Neural cell (in vitro differentiated cells): ENCODE measurements at regions not wholly inside any gene's neighbourhood (a gene's known extent, or its start where the extent isn't known, plus 50 kb on each side); places are given as distances from the start of the nearest gene placed in this dataset.

Experiments
- H2AFZ ChIP-seq: fragments of 200-600, 300-800 bp; sonication (generic), shearing (Covaris generic); 2 replicates; pipeline ENCODE4 v1.6.0; 2014; ENCODE audit warnings: low read depth, mild to moderate bottlenecking, antibody characterized with exemption, low read length, moderate library complexity
- H3F3A ChIP-seq: fragments of 200-600 bp; shearing (Covaris generic); 2 replicates; pipeline ENCODE4 v1.6.1; 2016; ENCODE audit warnings: mild to moderate bottlenecking, moderate library complexity, mixed read lengths, antibody characterized with exemption, low read length; ENCODE audit not compliant: insufficient read depth, poor library complexity, severe bottlenecking
- H3K27ac ChIP-seq: fragments of 200-600, 300-800 bp; sonication (generic), shearing (Covaris generic); 2 replicates; pipeline ENCODE4 v1.5.1; 2014; ENCODE audit warnings: mild to moderate bottlenecking, low read length, moderate library complexity
- H3K27me3 ChIP-seq: fragments of 300-800, 200-600 bp; sonication (generic), shearing (Covaris generic); 2 replicates; pipeline ENCODE4 v1.6.0; 2014; ENCODE audit warnings: mild to moderate bottlenecking, low read depth, low read length, moderate library complexity; ENCODE audit not compliant: insufficient read depth
- H3K36me3 ChIP-seq: fragments of 300-800, 200-600 bp; sonication (generic), shearing (Covaris generic); 2 replicates; pipeline ENCODE4 v1.5.1; 2014; ENCODE audit warnings: mild to moderate bottlenecking, antibody characterized with exemption, low read length, moderate library complexity; ENCODE audit not compliant: insufficient read depth
- H3K4me2 ChIP-seq: fragments of 300-800, 200-600 bp; sonication (generic), shearing (Covaris generic); 2 replicates; pipeline ENCODE4 v1.6.0; 2014; ENCODE audit warnings: mild to moderate bottlenecking, low read length
- H3K4me3 ChIP-seq: fragments of 300-800, 200-600 bp; sonication (generic), shearing (Covaris generic); 2 replicates; pipeline ENCODE4 v1.5.1; 2014; ENCODE audit warnings: mild to moderate bottlenecking, low read length, moderate library complexity
- H3K79me2 ChIP-seq: fragments of 200-600 bp; shearing (Covaris generic); replicated peaks from 2 replicates; pipeline ENCODE4 v1.6.0; 2014; ENCODE audit warnings: mild to moderate bottlenecking, low read length, moderate library complexity; ENCODE audit not compliant: insufficient read depth
- H3K9ac ChIP-seq: fragments of 300-800, 200-600 bp; sonication (generic), shearing (Covaris generic); 2 replicates; pipeline ENCODE4 v1.6.1; 2016; ENCODE audit warnings: mild to moderate bottlenecking, low read length, mixed read lengths
- H3K9me2 ChIP-seq: fragments of 200-600 bp; shearing (Covaris generic); 2 replicates; pipeline ENCODE4 v1.6.1; 2016; ENCODE audit warnings: mild to moderate bottlenecking, low read length, mixed read lengths; ENCODE audit not compliant: insufficient read depth
- H3K9me3 ChIP-seq: fragments of 200-600, 300-800 bp; sonication (generic), shearing (Covaris generic); 2 replicates; pipeline ENCODE4 v1.6.1; 2016; ENCODE audit warnings: mild to moderate bottlenecking, mixed run types, low read length, moderate library complexity, mixed read lengths
- H4K20me1 ChIP-seq: fragments of 200-600 bp; shearing (Covaris generic); 2 replicates; pipeline ENCODE4 v1.6.1; 2016; ENCODE audit warnings: mild to moderate bottlenecking, mixed run types; ENCODE audit not compliant: insufficient read depth
- EP300 ChIP-seq: fragments of 450-650 bp; conservative IDR thresholded peaks from 2 replicates; pipeline ENCODE4 v1.6.1; 2014; ENCODE audit warnings: antibody characterized with exemption, mild to moderate bottlenecking, moderate library complexity; ENCODE audit not compliant: poor library complexity, severe bottlenecking
- EZH2 ChIP-seq: fragments of 200-600, 300-800 bp; shearing (Covaris generic), sonication (generic); IDR thresholded peaks from 2 replicates; pipeline ENCODE4 v1.6.1; 2014; ENCODE audit warnings: antibody characterized with exemption, low read length, borderline replicate concordance, mild to moderate bottlenecking; ENCODE audit not compliant: insufficient read depth, poor library complexity, severe bottlenecking
- MXI1 ChIP-seq: fragments of 450-650 bp; conservative IDR thresholded peaks from 2 replicates; pipeline ENCODE4 v1.6.1; 2014; ENCODE audit warnings: antibody characterized with exemption, mild to moderate bottlenecking; ENCODE audit not compliant: poor library complexity, severe bottlenecking
- POLR2AphosphoS5 ChIP-seq: IDR thresholded peaks from 2 replicates; pipeline ENCODE4 v1.6.1; 2012
- RAD21 ChIP-seq: fragments of 450-650 bp; conservative IDR thresholded peaks from 2 replicates; pipeline ENCODE4 v1.6.1; 2014; ENCODE audit warnings: antibody characterized with exemption, mild to moderate bottlenecking, moderate library complexity
- REST ChIP-seq: IDR thresholded peaks from 2 replicates; pipeline ENCODE4 v1.6.1; 2012; ENCODE audit warnings: borderline replicate concordance
- SMC3 ChIP-seq: fragments of 450-650 bp; conservative IDR thresholded peaks from 2 replicates; pipeline ENCODE4 v1.6.1; 2014; ENCODE audit warnings: antibody characterized with exemption, mild to moderate bottlenecking, moderate library complexity; ENCODE audit not compliant: poor library complexity
- TAF1 ChIP-seq: IDR thresholded peaks from 2 replicates; pipeline ENCODE4 v1.6.1; 2012; ENCODE audit warnings: low read depth
- TF ChIP-seq, protein P1 (sequence below): fragments of 450-650 bp; IDR thresholded peaks from 2 replicates; pipeline ENCODE4 v1.5.1; 2014; ENCODE audit warnings: antibody characterized with exemption, mild to moderate bottlenecking, moderate library complexity; ENCODE audit not compliant: poor library complexity, severe bottlenecking

- no peaks in the 10 kb centered on the region for H3K79me2 ChIP-seq
- H3K9me2 ChIP-seq = no peaks in the 10 kb centered on the region
- H3K27me3 ChIP-seq = no peaks in the 10 kb centered on the region
- no peaks in the 10 kb centered on the region for H4K20me1 ChIP-seq
- H3K4me3 ChIP-seq = no peak overlapping the region
- no peaks in the 10 kb centered on the region for H3K9me3 ChIP-seq
- H3F3A ChIP-seq = no peaks in the 10 kb centered on the region
- H3K9ac ChIP-seq = no peak overlapping the region
- no peak for TF ChIP-seq TAF1
- H2AFZ ChIP-seq = no peak overlapping the region
- no peak overlapping the region for H3K4me2 ChIP-seq
- H3K27ac ChIP-seq = no peak overlapping the region
- H3K36me3 ChIP-seq = no peaks in the 10 kb centered on the region
Observed at GRCh38 chr4:141458501-141458900, 177.9 kb upstream of the IL15 start.

GRCh38 chr4:141459020-141459419 lies 177.4 kb upstream of the IL15 start:
- Histone ChIP-seq H4K20me1 (no peaks in the 10 kb centered on the region), H3K79me2 (no peaks in the 10 kb centered on the region), H3K9me3 (no peaks in the 10 kb centered on the region), H2AFZ (no peak overlapping the region), H3K36me3 (no peaks in the 10 kb centered on the region), H3K4me2 (no peak overlapping the region), H3K27me3 (no peaks in the 10 kb centered on the region), H3F3A (no peaks in the 10 kb centered on the region), H3K27ac (no peak overlapping the region), H3K9ac (no peak overlapping the region), H3K9me2 (no peaks in the 10 kb centered on the region), H3K4me3 (no peak overlapping the region)
- TF ChIP-seq, protein P1, sequence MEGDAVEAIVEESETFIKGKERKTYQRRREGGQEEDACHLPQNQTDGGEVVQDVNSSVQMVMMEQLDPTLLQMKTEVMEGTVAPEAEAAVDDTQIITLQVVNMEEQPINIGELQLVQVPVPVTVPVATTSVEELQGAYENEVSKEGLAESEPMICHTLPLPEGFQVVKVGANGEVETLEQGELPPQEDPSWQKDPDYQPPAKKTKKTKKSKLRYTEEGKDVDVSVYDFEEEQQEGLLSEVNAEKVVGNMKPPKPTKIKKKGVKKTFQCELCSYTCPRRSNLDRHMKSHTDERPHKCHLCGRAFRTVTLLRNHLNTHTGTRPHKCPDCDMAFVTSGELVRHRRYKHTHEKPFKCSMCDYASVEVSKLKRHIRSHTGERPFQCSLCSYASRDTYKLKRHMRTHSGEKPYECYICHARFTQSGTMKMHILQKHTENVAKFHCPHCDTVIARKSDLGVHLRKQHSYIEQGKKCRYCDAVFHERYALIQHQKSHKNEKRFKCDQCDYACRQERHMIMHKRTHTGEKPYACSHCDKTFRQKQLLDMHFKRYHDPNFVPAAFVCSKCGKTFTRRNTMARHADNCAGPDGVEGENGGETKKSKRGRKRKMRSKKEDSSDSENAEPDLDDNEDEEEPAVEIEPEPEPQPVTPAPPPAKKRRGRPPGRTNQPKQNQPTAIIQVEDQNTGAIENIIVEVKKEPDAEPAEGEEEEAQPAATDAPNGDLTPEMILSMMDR = no peak
- TF ChIP-seq POLR2AphosphoS5 = no peak
- TF ChIP-seq EZH2 = no peak
- TF ChIP-seq RAD21 = no peak
- no peak for TF ChIP-seq REST
- no peak for TF ChIP-seq EP300
- no peak for TF ChIP-seq SMC3
- TF ChIP-seq MXI1 = no peak
- no peak for TF ChIP-seq TAF1

DNA sequence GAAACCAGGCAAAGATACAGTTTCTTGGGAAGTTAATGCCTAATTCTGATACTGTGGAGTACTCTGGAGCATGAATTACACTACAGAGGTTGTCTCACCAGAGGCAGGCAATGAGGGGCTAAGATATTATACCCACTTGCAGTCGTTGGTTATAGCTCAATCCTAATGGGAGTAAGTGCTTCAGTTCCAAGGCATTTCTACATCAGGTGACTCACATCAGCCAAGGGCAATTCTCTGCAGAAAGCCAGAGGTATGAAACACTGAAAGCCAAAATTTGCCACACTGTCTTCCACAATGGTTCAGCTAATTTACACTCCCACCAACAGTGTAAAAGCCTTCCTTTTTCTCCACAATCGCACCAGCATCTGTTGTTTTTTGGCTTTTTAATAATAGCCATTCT lies 174.0 kb upstream of the IL15 start:
- Histone ChIP-seq H3K9ac (no peak overlapping the region), H3F3A (no peaks in the 10 kb centered on the region), H3K9me2 (no peaks in the 10 kb centered on the region), H3K79me2 (no peaks in the 10 kb centered on the region), H2AFZ (no peak overlapping the region), H4K20me1 (no peaks in the 10 kb centered on the region), H3K4me2 (no peak overlapping the region), H3K36me3 (no peaks in the 10 kb centered on the region), H3K9me3 (no peaks in the 10 kb centered on the region), H3K27ac (no peak overlapping the region), H3K4me3 (no peak overlapping the region), H3K27me3 (no peaks in the 10 kb centered on the region)
- TF ChIP-seq EP300 = no peak
- no peak for TF ChIP-seq SMC3
- TF ChIP-seq REST = no peak
- no peak for TF ChIP-seq TAF1
- no peak for TF ChIP-seq EZH2
- TF ChIP-seq POLR2AphosphoS5 = no peak
- TF ChIP-seq MXI1 = no peak
